ENCODE measurements at regions not wholly inside any gene's neighbourhood (a gene's known extent, or its start where the extent isn't known, plus 50 kb on each side); places are given as distances from the start of the nearest gene placed in this dataset.

GRCh38 chr15:36330598-36330997 is 248.8 kb upstream of the CDIN1 start:
- TF ChIP-seq ZNF133 (CRISPR knock-in tag; IDR thresholded peaks at IDR 0.05): no peak
- no peak for TF ChIP-seq SMARCC2 (IDR thresholded peaks at IDR 0.05; ENCODE audit: low read depth)
- TF ChIP-seq CTCF (IDR thresholded peaks at IDR 0.05 in 2 of 3, conservative IDR thresholded peaks at IDR 0.05 in 1 of 3; ENCODE audit: insufficient read depth in 2 of 3, low read depth in 1 of 3, low read length in 3 of 3): no peak
